Activated CD8-positive, alpha-beta memory T cell treated with anti-CD3 and anti-CD28 coated beads for 48 hours (primary cell): ENCODE measurements at regions not wholly inside any gene's neighbourhood (a gene's known extent, or its start where the extent isn't known, plus 50 kb on each side); places are given as distances from the start of the nearest gene placed in this dataset.

Source experiments
- DNase-seq, 3 experiments: peaks; one replicate each; pipeline ENCODE4 v3.0.0-alpha.2; 2020; ENCODE audit warnings: low read depth in 2 of 3, low spot score in 2 of 3

GRCh38 chr21:17461582-17461981, 51.3 kb upstream of the CXADR start:
- no peak for DNase-seq

- DNase-seq = no peak
Observed at GRCh38 chr21:17462276-17462981, 50.4 kb upstream of the CXADR start.
